Esophagus (tissue), 2 donors: ENCODE measurements at regions not wholly inside any gene's neighbourhood (a gene's known extent, or its start where the extent isn't known, plus 50 kb on each side); places are given as distances from the start of the nearest gene placed in this dataset.

ENCODE experiments used
- H3K27ac ChIP-seq, 2 donors: one replicate each; pipeline ENCODE4 v1.5.1; 2013; ENCODE audit warnings: low read depth in 2 of 2, mild to moderate bottlenecking in 2 of 2, inconsistent platforms in 1 of 2, low read length in 1 of 2, moderate library complexity in 1 of 2
- H3K27me3 ChIP-seq, 2 donors: one replicate each; pipeline ENCODE4 v1.6.1; 2013; ENCODE audit warnings: low read length in 2 of 2, control low read depth in 1 of 2, mild to moderate bottlenecking in 1 of 2; ENCODE audit not compliant: insufficient read depth in 2 of 2, control insufficient read depth in 1 of 2
- H3K36me3 ChIP-seq, 2 donors: one replicate each; pipeline ENCODE4 v1.6.1; 2013; ENCODE audit warnings: low read length in 1 of 2; ENCODE audit not compliant: control insufficient read depth in 2 of 2, insufficient read depth in 2 of 2
- H3K4me1 ChIP-seq, 2 donors: one replicate each; pipeline ENCODE4 v1.6.1; 2013; ENCODE audit warnings: low read length in 1 of 2; ENCODE audit not compliant: control insufficient read depth in 2 of 2, insufficient read depth in 2 of 2
- H3K4me3 ChIP-seq, 2 donors: one replicate each; pipeline ENCODE4 v1.5.1; 2013; ENCODE audit warnings: low read length in 2 of 2, mild to moderate bottlenecking in 2 of 2, low read depth in 1 of 2, moderate library complexity in 1 of 2
- H3K9me3 ChIP-seq, 2 donors: one replicate each; pipeline ENCODE4 v1.6.1; 2013; ENCODE audit warnings: mild to moderate bottlenecking in 2 of 2, low read depth in 1 of 2, low read length in 1 of 2, moderate library complexity in 1 of 2; ENCODE audit not compliant: control insufficient read depth in 2 of 2, insufficient read depth in 1 of 2
- WGBS, 2 donors: extraction: QIAGEN DNeasy Blood & Tissue Kit; methylation state at CpG; one replicate each; pipeline ENCODE4 v1.1.7; 2013; 5-methylcytosine and 5-hydroxymethylcytosine counted together
- donor health status: healthy with polysubstance abuse.
- donor health status: Bipolar disorder and iron deficiency.

- Histone ChIP-seq H3K4me1 (peaks cover 3 to 10% of the 10 kb centered on the region in 2 donors), H3K27ac (peak overlapping the region; percentile 0 to 37), H3K4me3 (no peak overlapping the region), H3K27me3 (no peaks in the 10 kb centered on the region), H3K9me3 (no peaks in the 10 kb centered on the region), H3K36me3 (no peaks in the 10 kb centered on the region)
- WGBS, 2 donors = 52 to 58% methylated on average over 6 of the region's 6 CpGs
Measured at GRCh38 chr20:50436052-50436656, 74.0 kb upstream of the PTPN1 start.

GRCh38 chr20:50436696-50437095 is 73.5 kb upstream of the PTPN1 start:
- Histone ChIP-seq H3K27ac (peak overlapping the region in 1 of 2 donors; percentile 51), H3K36me3 (no peaks in the 10 kb centered on the region), H3K4me3 (no peak overlapping the region), H3K9me3 (no peaks in the 10 kb centered on the region), H3K4me1 (peaks cover 3 to 8% of the 10 kb centered on the region in 2 donors), H3K27me3 (no peaks in the 10 kb centered on the region)
- WGBS, 2 donors = 69 to 74% methylated on average over 8 of the region's 8 CpGs

- H3K4me1 ChIP-seq = peaks cover 3 to 8% of the 10 kb centered on the region in 2 donors
- no peaks in the 10 kb centered on the region for H3K9me3 ChIP-seq
- H3K27me3 ChIP-seq = no peaks in the 10 kb centered on the region
- 47 to 64% methylated on average over 9 of the region's 9 CpGs for WGBS, 2 donors
- peak overlapping the region; percentile 18 to 84 for H3K27ac ChIP-seq
- H3K36me3 ChIP-seq = no peaks in the 10 kb centered on the region
- no peak overlapping the region for H3K4me3 ChIP-seq
Measured at GRCh38 chr20:50438986-50439407, 71.2 kb upstream of the PTPN1 start.

- H3K27ac ChIP-seq = peak overlapping the region; percentile 18 to 84
- H3K27me3 ChIP-seq = no peaks in the 10 kb centered on the region
- H3K9me3 ChIP-seq = no peaks in the 10 kb centered on the region
- WGBS, 2 donors = 88 to 89% methylated on average over 7 of the region's 7 CpGs
- peaks cover 3 to 8% of the 10 kb centered on the region in 2 donors for H3K4me1 ChIP-seq
- H3K36me3 ChIP-seq = no peaks in the 10 kb centered on the region
- H3K4me3 ChIP-seq = no peak overlapping the region
Measured at GRCh38 chr20:50439539-50440453, 70.4 kb upstream of the PTPN1 start.

GRCh38 chr20:50442512-50442911 is 67.7 kb upstream of the PTPN1 start:
- Histone ChIP-seq H3K27ac (no peak overlapping the region), H3K4me1 (peaks cover 2 to 5% of the 10 kb centered on the region in 2 donors), H3K36me3 (no peaks in the 10 kb centered on the region), H3K9me3 (no peaks in the 10 kb centered on the region), H3K4me3 (no peak overlapping the region), H3K27me3 (no peaks in the 10 kb centered on the region)
- WGBS, 2 donors = 69 to 71% methylated on average over 4 of the region's 4 CpGs

GRCh38 chr20:50445354-50446151 is 64.6 kb upstream of the PTPN1 start:
- Histone ChIP-seq H3K27me3 (no peaks in the 10 kb centered on the region), H3K4me3 (no peak overlapping the region), H3K36me3 (no peaks in the 10 kb centered on the region), H3K27ac (no peak overlapping the region), H3K4me1 (peaks cover under 1 to 2% of the 10 kb centered on the region in 2 donors), H3K9me3 (no peaks in the 10 kb centered on the region)
- 86 to 87% methylated on average over 13 of the region's 13 CpGs for WGBS, 2 donors

GRCh38 chr20:50446351-50447101 is 63.7 kb upstream of the PTPN1 start:
- Histone ChIP-seq H3K4me1 (peaks cover 2% of the 10 kb centered on the region in 2 donors), H3K27ac (no peak overlapping the region), H3K27me3 (no peaks in the 10 kb centered on the region), H3K4me3 (no peak overlapping the region), H3K9me3 (no peaks in the 10 kb centered on the region), H3K36me3 (no peaks in the 10 kb centered on the region)
- WGBS, 2 donors = 65 to 83% methylated on average over 16 of the region's 16 CpGs

GRCh38 chr20:50447102-50447804 is 62.9 kb upstream of the PTPN1 start:
- H3K27ac ChIP-seq = no peak overlapping the region
- WGBS, 2 donors = 88 to 92% methylated on average over 6 of the region's 6 CpGs

More at GRCh38 chr20:50447102-50447804, 62.9 kb upstream of the PTPN1 start:
- H3K4me3 ChIP-seq = no peak overlapping the region
- H3K27me3 ChIP-seq = no peaks in the 10 kb centered on the region
- H3K36me3 ChIP-seq = no peaks in the 10 kb centered on the region
- H3K4me1 ChIP-seq = peaks cover 2% of the 10 kb centered on the region in 2 donors
- H3K9me3 ChIP-seq = no peaks in the 10 kb centered on the region
